ENCODE measurements at regions not wholly inside any gene's neighbourhood (a gene's known extent, or its start where the extent isn't known, plus 50 kb on each side); places are given as distances from the start of the nearest gene placed in this dataset.

DNA sequence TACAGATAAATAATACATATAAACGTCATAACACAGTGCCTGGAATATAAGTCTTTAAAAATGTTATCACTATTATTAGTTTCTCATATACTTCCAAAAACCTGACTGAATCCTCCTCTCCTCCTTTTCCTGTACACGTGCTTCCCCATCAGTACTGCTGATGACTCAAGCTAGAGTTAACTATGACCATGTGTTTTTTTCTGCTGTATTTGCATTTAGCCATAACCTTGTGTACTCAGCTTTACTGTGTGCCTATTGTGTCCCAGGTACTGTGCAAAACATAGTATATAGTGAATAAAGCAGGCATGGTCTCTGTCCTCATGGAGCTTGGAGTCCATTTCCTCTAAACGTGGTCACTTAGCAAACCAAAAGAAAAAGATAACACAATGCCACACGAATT lies 56.5 kb upstream of the ARHGAP32 start:
- TF ChIP-seq, protein P1, sequence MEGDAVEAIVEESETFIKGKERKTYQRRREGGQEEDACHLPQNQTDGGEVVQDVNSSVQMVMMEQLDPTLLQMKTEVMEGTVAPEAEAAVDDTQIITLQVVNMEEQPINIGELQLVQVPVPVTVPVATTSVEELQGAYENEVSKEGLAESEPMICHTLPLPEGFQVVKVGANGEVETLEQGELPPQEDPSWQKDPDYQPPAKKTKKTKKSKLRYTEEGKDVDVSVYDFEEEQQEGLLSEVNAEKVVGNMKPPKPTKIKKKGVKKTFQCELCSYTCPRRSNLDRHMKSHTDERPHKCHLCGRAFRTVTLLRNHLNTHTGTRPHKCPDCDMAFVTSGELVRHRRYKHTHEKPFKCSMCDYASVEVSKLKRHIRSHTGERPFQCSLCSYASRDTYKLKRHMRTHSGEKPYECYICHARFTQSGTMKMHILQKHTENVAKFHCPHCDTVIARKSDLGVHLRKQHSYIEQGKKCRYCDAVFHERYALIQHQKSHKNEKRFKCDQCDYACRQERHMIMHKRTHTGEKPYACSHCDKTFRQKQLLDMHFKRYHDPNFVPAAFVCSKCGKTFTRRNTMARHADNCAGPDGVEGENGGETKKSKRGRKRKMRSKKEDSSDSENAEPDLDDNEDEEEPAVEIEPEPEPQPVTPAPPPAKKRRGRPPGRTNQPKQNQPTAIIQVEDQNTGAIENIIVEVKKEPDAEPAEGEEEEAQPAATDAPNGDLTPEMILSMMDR (IDR thresholded peaks at IDR 0.05; ENCODE audit: poor library complexity, severe bottlenecking), result no peak
- TF ChIP-seq EP300 (conservative IDR thresholded peaks at IDR 0.05; ENCODE audit: poor library complexity, severe bottlenecking), result no peak
- no peak for TF ChIP-seq TAF1 (IDR thresholded peaks at IDR 0.05; ENCODE audit: low read depth)
- TF ChIP-seq EZH2 (IDR thresholded peaks at IDR 0.05; ENCODE audit: borderline replicate concordance, insufficient read depth, low read length, poor library complexity, severe bottlenecking), result no peak

Measured in neural cell (in vitro differentiated cells).